Common myeloid progenitor, CD34-positive (primary cell): ENCODE measurements at regions not wholly inside any gene's neighbourhood (a gene's known extent, or its start where the extent isn't known, plus 50 kb on each side); places are given as distances from the start of the nearest gene placed in this dataset.

Experiments used
- CTCF ChIA-PET: fragments of 350-600 bp; sonication (Branson Sonifier 250); formaldehyde crosslinking; loops from one replicate; lab custom pipeline; 2021; ENCODE audit warnings: antibody characterized with exemption; lab: Charles Lee
- POLR2A ChIA-PET: fragments of 350-600 bp; sonication (Branson Sonifier 250); formaldehyde crosslinking; loops from one replicate; lab custom pipeline; 2021; ENCODE audit warnings: antibody characterized with exemption; lab: Charles Lee
- DNase-seq, 3 donors: peaks; one replicate each; pipeline versions ENCODE4 v3.0.0 to v3.0.0-alpha.2; 2013
- H3K27ac ChIP-seq, 2 experiments: 1 replicate in 1 of 2; 2 replicates in 1 of 2; pipeline ENCODE4 v1.7.0; 2013; ENCODE audit warnings: inconsistent platforms in 2 of 2, low read length in 2 of 2, mild to moderate bottlenecking in 2 of 2, low read depth in 1 of 2, moderate library complexity in 1 of 2; ENCODE audit not compliant: severe bottlenecking in 2 of 2, insufficient read depth in 1 of 2, poor library complexity in 1 of 2
- H3K27me3 ChIP-seq, 5 experiments: replicated peaks in 2 of 5; 1 replicate in 3 of 5; 2 replicates in 2 of 5; pipeline versions ENCODE4 v1.6.1 to v1.7.0; 2013; ENCODE audit warnings: low read length in 4 of 5, mild to moderate bottlenecking in 2 of 5, moderate library complexity in 2 of 5, inconsistent platforms in 1 of 5; ENCODE audit not compliant: insufficient read depth in 5 of 5, control insufficient read depth in 4 of 5
- H3K36me3 ChIP-seq, 4 experiments: 1 replicate in 2 of 4; 2 replicates in 2 of 4; pipeline versions ENCODE4 v1.6.1 to v1.7.0; 2013; ENCODE audit warnings: low read length in 3 of 4, control low read depth in 1 of 4, mild to moderate bottlenecking in 1 of 4; ENCODE audit not compliant: control insufficient read depth in 4 of 4, insufficient read depth in 4 of 4
- H3K4me1 ChIP-seq, 4 experiments: 1 replicate in 3 of 4; 2 replicates in 1 of 4; pipeline versions ENCODE4 v1.6.1 to v1.7.1; 2013; ENCODE audit warnings: low read length in 3 of 4, mild to moderate bottlenecking in 3 of 4, control low read depth in 1 of 4, inconsistent platforms in 1 of 4, moderate library complexity in 1 of 4; ENCODE audit not compliant: control insufficient read depth in 4 of 4, insufficient read depth in 4 of 4; ENCODE audit errors: control extremely low read depth in 1 of 4
- H3K4me3 ChIP-seq, 7 experiments: 1 replicate in 4 of 7; 2 replicates in 3 of 7; pipeline versions ENCODE4 v1.5.1 to v1.7.0; 2013; ENCODE audit warnings: mild to moderate bottlenecking in 7 of 7, low read length in 6 of 7, moderate library complexity in 6 of 7, inconsistent platforms in 2 of 7, low read depth in 2 of 7, control low read depth in 1 of 7; ENCODE audit not compliant: insufficient read depth in 4 of 7, control insufficient read depth in 1 of 7; ENCODE audit errors: extremely low read depth in 1 of 7
- H3K9me3 ChIP-seq, 5 experiments: 1 replicate in 4 of 5; 2 replicates in 1 of 5; pipeline versions ENCODE4 v1.6.1 to v1.7.1; 2013; ENCODE audit warnings: low read length in 4 of 5, mild to moderate bottlenecking in 2 of 5, inconsistent platforms in 1 of 5, low read depth in 1 of 5, moderate library complexity in 1 of 5; ENCODE audit not compliant: control insufficient read depth in 4 of 5, insufficient read depth in 2 of 5; ENCODE audit errors: control extremely low read depth in 1 of 5
- WGBS: methylation state at CpG from one replicate; pipeline ENCODE4 v1.1.5; 2013; ENCODE audit not compliant: insufficient coverage; 5-methylcytosine and 5-hydroxymethylcytosine counted together

GRCh38 chr2:80706951-80707350, 402.4 kb upstream of the LRRTM1 start:
- Histone ChIP-seq H3K27me3 (no peaks in the 10 kb centered on the region), H3K4me1 (no peaks in the 10 kb centered on the region), H3K9me3 (no peaks in the 10 kb centered on the region), H3K4me3 (no peak overlapping the region), H3K36me3 (no peaks in the 10 kb centered on the region), H3K27ac (no peak overlapping the region)
- 100% methylated on average over 1 of the region's 2 CpGs for WGBS
- ChIA-PET CTCF (no interaction called here), POLR2A (interaction anchor here (0.6 kb wide), 1 partner anchor 384 kb away, joined by 3 read pairs; no protein-coding TSS in a partner anchor)
- no peak for DNase-seq

GRCh38 chr2:80706541-80706940, 402.0 kb upstream of the LRRTM1 start:
- Histone ChIP-seq H3K4me3 (no peak overlapping the region), H3K27me3 (no peaks in the 10 kb centered on the region), H3K36me3 (no peaks in the 10 kb centered on the region), H3K27ac (no peak overlapping the region), H3K4me1 (no peaks in the 10 kb centered on the region), H3K9me3 (no peaks in the 10 kb centered on the region)
- CTCF ChIA-PET = no interaction called here
- POLR2A ChIA-PET = interaction anchor here (0.6 kb wide), 1 partner anchor 384 kb away, joined by 3 read pairs; no protein-coding TSS in a partner anchor
- 96% methylated on average over 3 of the region's 5 CpGs for WGBS
- no peak for DNase-seq

DNA sequence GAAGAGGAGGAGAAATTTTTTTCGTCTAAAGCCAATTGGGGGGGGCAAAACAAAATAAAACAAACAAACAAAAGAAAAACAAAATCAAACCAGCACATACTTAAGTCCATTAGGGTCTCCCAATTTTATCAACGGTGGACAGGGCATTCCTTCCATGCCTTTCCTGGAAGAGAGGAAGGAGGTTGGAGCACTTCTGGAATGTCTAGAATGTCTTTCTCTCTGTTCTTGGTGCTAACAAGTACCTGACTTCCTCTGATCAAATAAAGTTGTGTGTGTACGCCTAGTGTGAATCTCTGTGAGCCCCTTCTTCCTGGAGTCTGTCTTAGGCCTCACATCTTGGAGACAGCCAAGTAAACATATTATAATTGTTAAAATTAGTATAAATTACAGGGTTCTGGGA, 399.0 kb upstream of the LRRTM1 start:
- H3K27ac ChIP-seq = no peak overlapping the region
- no peaks in the 10 kb centered on the region for H3K4me1 ChIP-seq
- 43% methylated on average over 1 of the region's 3 CpGs for WGBS
- no peaks in the 10 kb centered on the region for H3K36me3 ChIP-seq
- DNase-seq = no peak
- H3K27me3 ChIP-seq = no peaks in the 10 kb centered on the region
- H3K9me3 ChIP-seq = no peaks in the 10 kb centered on the region
- ChIA-PET CTCF (no interaction called here), POLR2A (no interaction called here)
- no peak overlapping the region for H3K4me3 ChIP-seq

DNA sequence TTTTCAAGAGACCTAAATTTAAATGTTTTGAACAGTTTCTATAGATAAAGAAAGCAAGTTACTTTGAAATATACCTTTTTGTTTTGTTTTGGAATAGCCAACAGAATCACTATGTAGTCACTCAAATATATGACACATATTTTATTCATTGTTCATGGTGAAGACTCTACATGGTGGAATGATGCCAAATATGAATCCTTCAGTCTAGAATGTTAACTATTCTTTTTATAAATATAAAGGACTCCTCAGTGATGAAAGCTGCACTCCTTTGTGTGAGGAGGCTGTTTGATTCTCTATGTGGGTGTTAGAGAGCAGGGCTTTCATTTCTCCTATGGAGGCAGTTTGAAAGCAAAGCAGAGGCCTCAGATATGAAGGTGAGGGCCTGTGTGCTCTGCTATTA, 396.4 kb upstream of the LRRTM1 start:
- DNase-seq = no peak
- H3K36me3 ChIP-seq = no peaks in the 10 kb centered on the region
- POLR2A ChIA-PET = no interaction called here

More for the DNA sequence above, 396.4 kb upstream of the LRRTM1 start:
- Histone ChIP-seq H3K27me3 (no peaks in the 10 kb centered on the region), H3K4me3 (no peak overlapping the region), H3K4me1 (no peaks in the 10 kb centered on the region), H3K9me3 (no peaks in the 10 kb centered on the region), H3K27ac (no peak overlapping the region)
- CTCF ChIA-PET = no interaction called here
